ENCODE measurements at regions not wholly inside any gene's neighbourhood (a gene's known extent, or its start where the extent isn't known, plus 50 kb on each side); places are given as distances from the start of the nearest gene placed in this dataset.

DNA sequence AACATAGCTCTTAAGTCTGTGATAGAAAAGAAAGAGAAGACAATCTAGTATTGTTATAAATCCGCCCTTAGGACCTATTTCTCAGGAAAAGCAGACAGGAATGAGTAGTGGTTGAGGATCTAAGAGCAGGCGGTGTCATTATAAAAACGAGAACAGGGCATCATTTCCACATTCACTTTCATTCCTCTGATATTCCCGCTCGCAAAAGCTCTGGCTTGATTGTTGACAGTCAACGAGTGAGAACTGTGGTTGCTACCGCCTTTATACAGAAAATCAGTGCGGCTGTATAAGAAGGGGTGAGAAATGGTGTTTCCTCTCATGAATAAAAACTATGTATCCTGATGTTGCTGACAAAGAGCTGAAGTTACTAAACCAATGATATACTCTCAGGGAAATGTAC is 1409.6 kb upstream of the WWC1 start:
- FAIRE-seq (no peak), DNase-seq (ENCODE audit: low read depth) (no peak)
- no peak overlapping the region for H3K4me3 ChIP-seq (ENCODE audit: low read depth, low read length)
- H3K36me3 ChIP-seq (ENCODE audit: control insufficient read depth, insufficient read depth, low read length) = no peaks in the 10 kb centered on the region
- H3K27me3 ChIP-seq (ENCODE audit: control insufficient read depth, insufficient read depth, low read length) = no peaks in the 10 kb centered on the region
- TF ChIP-seq, protein P1, sequence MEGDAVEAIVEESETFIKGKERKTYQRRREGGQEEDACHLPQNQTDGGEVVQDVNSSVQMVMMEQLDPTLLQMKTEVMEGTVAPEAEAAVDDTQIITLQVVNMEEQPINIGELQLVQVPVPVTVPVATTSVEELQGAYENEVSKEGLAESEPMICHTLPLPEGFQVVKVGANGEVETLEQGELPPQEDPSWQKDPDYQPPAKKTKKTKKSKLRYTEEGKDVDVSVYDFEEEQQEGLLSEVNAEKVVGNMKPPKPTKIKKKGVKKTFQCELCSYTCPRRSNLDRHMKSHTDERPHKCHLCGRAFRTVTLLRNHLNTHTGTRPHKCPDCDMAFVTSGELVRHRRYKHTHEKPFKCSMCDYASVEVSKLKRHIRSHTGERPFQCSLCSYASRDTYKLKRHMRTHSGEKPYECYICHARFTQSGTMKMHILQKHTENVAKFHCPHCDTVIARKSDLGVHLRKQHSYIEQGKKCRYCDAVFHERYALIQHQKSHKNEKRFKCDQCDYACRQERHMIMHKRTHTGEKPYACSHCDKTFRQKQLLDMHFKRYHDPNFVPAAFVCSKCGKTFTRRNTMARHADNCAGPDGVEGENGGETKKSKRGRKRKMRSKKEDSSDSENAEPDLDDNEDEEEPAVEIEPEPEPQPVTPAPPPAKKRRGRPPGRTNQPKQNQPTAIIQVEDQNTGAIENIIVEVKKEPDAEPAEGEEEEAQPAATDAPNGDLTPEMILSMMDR (IDR thresholded peaks at IDR 0.05; ENCODE audit: insufficient read depth, low read length, severe bottlenecking) = no peak

DNA sequence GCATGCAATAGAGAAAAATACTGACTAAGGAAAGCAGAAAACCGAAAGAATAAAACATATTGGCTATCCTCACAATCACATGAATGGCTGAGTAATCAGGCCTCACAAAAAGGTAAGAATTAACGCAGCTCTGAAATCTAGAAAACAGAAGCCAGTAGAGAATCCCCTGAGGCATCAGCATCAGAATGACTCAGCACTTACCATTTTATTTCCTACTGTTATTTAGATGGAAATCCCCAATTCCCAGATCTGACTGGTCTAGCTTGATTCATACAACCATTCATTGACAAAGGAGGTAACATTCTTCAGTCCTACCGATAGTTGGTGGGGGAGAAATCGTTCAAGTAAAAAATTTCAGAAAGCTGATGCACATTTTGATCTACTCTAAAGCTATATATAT is 1408.4 kb upstream of the WWC1 start:
- FAIRE-seq = no peak

DNA sequence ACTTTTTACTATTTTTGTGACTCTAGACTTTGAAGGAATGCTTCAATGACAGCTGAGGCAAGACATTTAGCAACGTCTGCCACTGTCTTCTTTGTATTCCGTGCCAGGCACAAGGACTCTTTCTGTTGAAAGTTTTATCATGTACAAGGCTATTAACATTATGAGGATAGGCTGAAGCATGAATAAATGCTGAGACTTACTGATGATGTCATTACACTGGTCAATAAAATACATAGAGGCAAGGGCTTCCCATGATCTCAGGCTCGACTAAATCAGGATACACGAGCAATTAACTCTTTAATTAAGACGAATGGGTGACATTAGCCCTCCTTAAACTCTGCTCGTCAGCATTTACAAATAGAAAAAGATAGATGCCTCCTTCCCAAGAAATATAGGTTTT is 1393.3 kb upstream of the WWC1 start:
- DNase-seq (ENCODE audit: low read depth) (no peak), FAIRE-seq (no peak)
- Histone ChIP-seq H3K27me3 (ENCODE audit: control insufficient read depth, insufficient read depth, low read length) (no peaks in the 10 kb centered on the region), H3K36me3 (ENCODE audit: control insufficient read depth, insufficient read depth, low read length) (no peaks in the 10 kb centered on the region), H3K4me3 (ENCODE audit: low read depth, low read length) (no peak overlapping the region)
- TF ChIP-seq, protein P1 (IDR thresholded peaks at IDR 0.05; ENCODE audit: insufficient read depth, low read length, severe bottlenecking) = no peak

More for the DNA sequence above, 1408.4 kb upstream of the WWC1 start:
- TF ChIP-seq, protein P1 (IDR thresholded peaks at IDR 0.05; ENCODE audit: insufficient read depth, low read length, severe bottlenecking) = no peak
- no peaks in the 10 kb centered on the region for H3K27me3 ChIP-seq (ENCODE audit: control insufficient read depth, insufficient read depth, low read length)
- H3K4me3 ChIP-seq (ENCODE audit: low read depth, low read length) = no peak overlapping the region
- no peaks in the 10 kb centered on the region for H3K36me3 ChIP-seq (ENCODE audit: control insufficient read depth, insufficient read depth, low read length)
- peak; percentile 25 for DNase-seq (ENCODE audit: low read depth)

DNA sequence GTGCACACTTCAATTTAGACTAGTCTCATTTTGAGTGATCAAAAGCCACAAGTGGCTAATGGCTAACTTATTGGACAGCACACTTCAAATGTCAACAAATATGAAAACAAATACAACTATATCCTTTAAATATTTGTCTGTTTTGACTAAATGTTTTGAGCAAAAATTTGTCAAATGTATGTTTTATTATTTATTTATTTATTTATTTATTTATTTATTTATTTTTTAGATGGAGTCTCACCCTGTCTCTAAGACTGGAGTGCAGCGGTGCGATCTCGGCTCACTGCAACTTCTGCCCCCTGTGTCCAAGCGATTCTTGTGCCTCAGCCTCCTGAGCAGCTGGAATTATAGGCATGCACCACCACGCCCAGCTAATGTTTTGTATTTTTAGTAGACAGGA is 1392.1 kb upstream of the WWC1 start:
- Histone ChIP-seq H3K4me3 (ENCODE audit: low read depth, low read length) (no peak overlapping the region), H3K36me3 (ENCODE audit: control insufficient read depth, insufficient read depth, low read length) (no peaks in the 10 kb centered on the region), H3K27me3 (ENCODE audit: control insufficient read depth, insufficient read depth, low read length) (no peaks in the 10 kb centered on the region)
- DNase-seq (ENCODE audit: low read depth) (no peak), FAIRE-seq (no peak)
- TF ChIP-seq, protein P1 (IDR thresholded peaks at IDR 0.05; ENCODE audit: insufficient read depth, low read length, severe bottlenecking) = no peak

DNA sequence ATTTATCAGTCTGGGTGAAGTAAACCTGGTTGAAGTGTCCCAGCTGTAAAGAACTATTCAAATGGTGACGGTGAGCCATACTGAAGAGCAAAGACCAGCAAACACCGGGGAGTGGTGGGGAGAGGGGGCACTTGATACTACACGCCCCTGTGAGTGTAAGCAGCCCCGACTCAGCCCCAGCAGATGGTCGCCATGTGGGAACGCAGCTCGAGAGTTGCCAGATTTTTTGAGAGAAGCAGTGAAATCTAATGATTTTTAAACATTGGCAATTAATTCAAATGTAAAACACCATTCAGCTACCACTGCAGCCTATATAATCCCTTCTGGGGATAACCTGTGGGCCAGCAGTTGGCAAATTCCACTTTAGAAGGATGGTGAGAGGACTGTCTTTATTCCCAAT is 1386.9 kb upstream of the WWC1 start:
- no peak for FAIRE-seq

More for the DNA sequence above, 1386.9 kb upstream of the WWC1 start:
- H3K27me3 ChIP-seq (ENCODE audit: control insufficient read depth, insufficient read depth, low read length) = no peaks in the 10 kb centered on the region
- no peak overlapping the region for H3K4me3 ChIP-seq (ENCODE audit: low read depth, low read length)
- TF ChIP-seq, protein P1 (IDR thresholded peaks at IDR 0.05; ENCODE audit: insufficient read depth, low read length, severe bottlenecking) = no peak
- no peaks in the 10 kb centered on the region for H3K36me3 ChIP-seq (ENCODE audit: control insufficient read depth, insufficient read depth, low read length)
- no peak for DNase-seq (ENCODE audit: low read depth)

Measured in bronchial epithelial cell (primary cell).